Panc1 (cell line): ENCODE measurements at regions not wholly inside any gene's neighbourhood (a gene's known extent, or its start where the extent isn't known, plus 50 kb on each side); places are given as distances from the start of the nearest gene placed in this dataset.

Experiments used
- ATAC-seq: fragments of 200-7000 bp; cut with Tn5 transposase; 2 replicates; pipeline ENCODE4 v1.9.1; 2020; ENCODE audit warnings: mild to moderate bottlenecking, moderate library complexity
- BruUV-seq: library from RNA; stranded (reverse); fragments of 400-500 nt; replicated peaks from 2 replicates; lab custom pipeline; 2021; lab: Mats Ljungman, UMichigan
- CTCF ChIA-PET: fragments of 300-600 bp; sonication (Branson Sonifier 250); formaldehyde crosslinking; loops from one replicate; lab custom pipeline; 2022; ENCODE audit warnings: antibody characterized with exemption; lab: Charles Lee
- POLR2A ChIA-PET: fragments of 300-600 bp; sonication (Branson Sonifier 250); formaldehyde crosslinking; loops from one replicate; lab custom pipeline; 2022; ENCODE audit warnings: antibody characterized with exemption; lab: Charles Lee
- DNase-seq: peaks from one replicate; pipeline ENCODE4 v3.0.0-alpha.2; 2010; ENCODE audit warnings: low read depth, low spot score
- H3K27ac ChIP-seq: 2 replicates; pipeline ENCODE4 v1.5.1; 2011; ENCODE audit warnings: mild to moderate bottlenecking, low read length, inconsistent platforms
- H3K27me3 ChIP-seq: fragments of 200-500 bp; sonication (Bioruptor generic); 2 replicates; pipeline ENCODE4 v1.6.0; 2014; ENCODE audit warnings: low read length, inconsistent platforms; ENCODE audit not compliant: control insufficient read depth, insufficient read depth
- H3K36me3 ChIP-seq: fragments of 200-500 bp; sonication (Bioruptor generic); 2 replicates; pipeline ENCODE4 v1.5.1; 2014; ENCODE audit warnings: inconsistent platforms, mild to moderate bottlenecking, low read length, moderate library complexity; ENCODE audit not compliant: control insufficient read depth, insufficient read depth
- H3K4me1 ChIP-seq: 2 replicates; pipeline ENCODE4 v1.5.1; 2011; ENCODE audit warnings: inconsistent platforms, mild to moderate bottlenecking, low read length, moderate library complexity; ENCODE audit not compliant: control insufficient read depth, insufficient read depth
- H3K4me3 ChIP-seq, 2 experiments: 2 replicates each; pipeline ENCODE4 v1.5.1; 2011 to 2012; ENCODE audit warnings: low read depth in 2 of 2, low read length in 2 of 2, mild to moderate bottlenecking in 2 of 2, inconsistent platforms in 1 of 2, moderate library complexity in 1 of 2
- H3K9me3 ChIP-seq: fragments of 200-500 bp; sonication (Bioruptor generic); 2 replicates; pipeline ENCODE4 v1.5.1; 2014; ENCODE audit warnings: low read depth, mild to moderate bottlenecking, inconsistent platforms, low read length, moderate library complexity; ENCODE audit not compliant: control insufficient read depth, insufficient read depth
- CTCF ChIP-seq: fragments of 450-650 bp; IDR thresholded peaks from 2 replicates; pipeline ENCODE4 v1.5.1; 2017; ENCODE audit warnings: mild to moderate bottlenecking
- POLR2AphosphoS5 ChIP-seq: IDR thresholded peaks from 2 replicates; pipeline ENCODE4 v1.6.1; 2012; ENCODE audit warnings: mild to moderate bottlenecking, low read depth, low read length, moderate library complexity
- REST ChIP-seq, 2 experiments: IDR thresholded peaks; 2 replicates each; pipeline ENCODE4 v1.6.1; 2011 to 2012; ENCODE audit warnings: low read depth in 2 of 2, control low read depth in 1 of 2, low read length in 1 of 2, mild to moderate bottlenecking in 1 of 2, moderate library complexity in 1 of 2; ENCODE audit not compliant: insufficient read depth in 1 of 2
- SIN3A ChIP-seq: IDR thresholded peaks from 2 replicates; pipeline ENCODE4 v1.6.1; 2012; ENCODE audit warnings: low read depth, mild to moderate bottlenecking, low read length, moderate library complexity, borderline replicate concordance; ENCODE audit not compliant: insufficient read depth
- TCF7L2 ChIP-seq: IDR thresholded peaks from 2 replicates; pipeline ENCODE4 v1.6.1; 2011; ENCODE audit warnings: mild to moderate bottlenecking, low read depth, low read length, inconsistent platforms
- in situ Hi-C: cut with HindIII; loops from 2 replicates; pipeline ENCODE4 v1.10.0; 2016; ENCODE audit warnings: low sequenced_read_pairs, low pct_unique_long_range_greater_than_20kb
- intact Hi-C: fragments of 100-400 bp; cut with micrococcal nuclease; formaldehyde crosslinking; loops from one replicate; pipeline ENCODE4 v1.10.0; 2022; ENCODE audit not compliant: unreplicated experiment

- no peaks in the 10 kb centered on the region for H3K36me3 ChIP-seq
- TF ChIP-seq SIN3A (no peak), POLR2AphosphoS5 (no peak), REST (IDR thresholded peaks at IDR 0.05; ENCODE audit: insufficient read depth in 1 of 2, low read depth in 2 of 2, low read length in 1 of 2) (no peak), TCF7L2 (no peak), CTCF (no peak)
- POLR2A ChIA-PET, result no interaction called here
- no peak for DNase-seq
- intact Hi-C loops, result no loop called here
- no peaks in the 10 kb centered on the region for H3K27me3 ChIP-seq
- in situ Hi-C loops, result no loop called here
- no peak overlapping the region for H3K27ac ChIP-seq
- CTCF ChIA-PET, result no interaction called here
- H3K4me3 ChIP-seq, result no peak overlapping the region
- no peak for ATAC-seq
- no peaks in the 10 kb centered on the region for H3K4me1 ChIP-seq
- no TSS peak for BruUV-seq
- no peaks in the 10 kb centered on the region for H3K9me3 ChIP-seq
These were observed 180.2 kb upstream of the PZP start for GRCh38 chr12:9388379-9388778.

- no peaks in the 10 kb centered on the region for H3K9me3 ChIP-seq
- POLR2A ChIA-PET, result no interaction called here
- no peak overlapping the region for H3K4me3 ChIP-seq
- in situ Hi-C loops, result no loop called here
- DNase-seq, result no peak
- CTCF ChIA-PET, result no interaction called here
- no peaks in the 10 kb centered on the region for H3K27me3 ChIP-seq
- no peak overlapping the region for H3K27ac ChIP-seq
- no TSS peak for BruUV-seq
- H3K36me3 ChIP-seq, result no peaks in the 10 kb centered on the region
- no peak for ATAC-seq
- intact Hi-C loops, result no loop called here
- no peaks in the 10 kb centered on the region for H3K4me1 ChIP-seq
- no peak for TF ChIP-seq POLR2AphosphoS5
- TF ChIP-seq REST (IDR thresholded peaks at IDR 0.05; ENCODE audit: insufficient read depth in 1 of 2, low read depth in 2 of 2, low read length in 1 of 2), result no peak
- TF ChIP-seq TCF7L2, result no peak
- no peak for TF ChIP-seq SIN3A
- no peak for TF ChIP-seq CTCF
These were observed 179.3 kb upstream of the PZP start for GRCh38 chr12:9387450-9387849.
